WTC11 (cell line): ENCODE measurements at regions not wholly inside any gene's neighbourhood (a gene's known extent, or its start where the extent isn't known, plus 50 kb on each side); places are given as distances from the start of the nearest gene placed in this dataset.

Source experiments
- ATAC-seq: fragments of 200-7000 bp; cut with Tn5 transposase; 2 replicates; pipeline ENCODE4 v1.10.0; 2021; ENCODE audit warnings: mild to moderate bottlenecking, moderate library complexity
- CTCF ChIA-PET: fragments of 300-600 bp; sonication (Branson Sonifier 250); formaldehyde crosslinking; loops from one replicate; lab custom pipeline; 2021; ENCODE audit warnings: antibody characterized with exemption; lab: Charles Lee
- POLR2A ChIA-PET: fragments of 350-600 bp; sonication (Branson Sonifier 250); formaldehyde crosslinking; loops from one replicate; lab custom pipeline; 2021; ENCODE audit warnings: antibody characterized with exemption; lab: Charles Lee
- DNase-seq: peaks from one replicate; pipeline ENCODE4 v3.0.0; 2021; ENCODE audit warnings: low spot score
- H3K27ac Mint-ChIP-seq: 2 replicates; pipeline ENCODE4 v1.8.0; 2021; ENCODE audit warnings: mixed read lengths
- H3K27me3 Mint-ChIP-seq: 2 replicates; pipeline ENCODE4 v1.8.0; 2021; ENCODE audit warnings: low read depth, mild to moderate bottlenecking, moderate library complexity, mixed read lengths
- H3K36me3 Mint-ChIP-seq: 2 replicates; pipeline ENCODE4 v1.8.0; 2021; ENCODE audit warnings: mixed read lengths
- H3K4me1 Mint-ChIP-seq: 2 replicates; pipeline ENCODE4 v1.8.0; 2022; ENCODE audit warnings: mixed read lengths
- H3K4me3 Mint-ChIP-seq: 2 replicates; pipeline ENCODE4 v1.8.0; 2021; ENCODE audit warnings: mild to moderate bottlenecking, moderate library complexity, mixed read lengths
- H3K9me3 Mint-ChIP-seq: 2 replicates; pipeline ENCODE4 v1.8.0; 2021; ENCODE audit warnings: mixed read lengths
- CBFB ChIP-seq: sonication (generic); formaldehyde crosslinking; IDR thresholded peaks from 2 replicates; pipeline ENCODE4 v1.8.1; 2022; ENCODE audit warnings: mild to moderate bottlenecking, low read depth, missing genetic modification reagents
- E2F5 ChIP-seq: sonication (generic); formaldehyde crosslinking; IDR thresholded peaks from 2 replicates; pipeline ENCODE4 v1.8.1; 2022; ENCODE audit warnings: mild to moderate bottlenecking, moderate library complexity, missing genetic modification reagents
- ERG ChIP-seq: fragments of 250-450 bp; sonication (Bioruptor Pico); IDR thresholded peaks from 2 replicates; pipeline ENCODE4 v1.8.0; 2021; ENCODE audit warnings: mild to moderate bottlenecking
- FOXJ3 ChIP-seq: sonication (generic); formaldehyde crosslinking; IDR thresholded peaks from 2 replicates; pipeline ENCODE4 v1.9.0; 2021; ENCODE audit warnings: missing genetic modification reagents, mild to moderate bottlenecking, borderline replicate concordance
- FOXP1 ChIP-seq: sonication (generic); formaldehyde crosslinking; IDR thresholded peaks from 2 replicates; pipeline ENCODE4 v1.8.0; 2022; ENCODE audit warnings: missing genetic modification reagents, mild to moderate bottlenecking, moderate library complexity, borderline replicate concordance
- FOXP4 ChIP-seq: sonication (generic); formaldehyde crosslinking; IDR thresholded peaks from 2 replicates; pipeline ENCODE4 v1.8.0; 2022; ENCODE audit warnings: mild to moderate bottlenecking, missing genetic modification reagents
- GABPB1 ChIP-seq: sonication (generic); formaldehyde crosslinking; IDR thresholded peaks from 2 replicates; pipeline ENCODE4 v1.8.1; 2023; ENCODE audit warnings: mild to moderate bottlenecking, missing genetic modification reagents
- GRHL2 ChIP-seq: fragments of 250-450 bp; sonication (Bioruptor Pico); IDR thresholded peaks from 2 replicates; pipeline ENCODE4 v1.8.0; 2022; ENCODE audit warnings: mild to moderate bottlenecking, moderate library complexity; ENCODE audit not compliant: insufficient replicate concordance, severe bottlenecking
- HMGA2 ChIP-seq: fragments of 250-450 bp; sonication (Bioruptor Pico); IDR thresholded peaks from 2 replicates; pipeline ENCODE4 v1.4.0; 2021; ENCODE audit warnings: mild to moderate bottlenecking, moderate library complexity
- MYBL2 ChIP-seq: sonication (generic); formaldehyde crosslinking; IDR thresholded peaks from 2 replicates; pipeline ENCODE4 v1.8.1; 2023; ENCODE audit warnings: mild to moderate bottlenecking, moderate library complexity, missing genetic modification reagents
- NR3C1 ChIP-seq: sonication (generic); formaldehyde crosslinking; conservative IDR thresholded peaks from 2 replicates; pipeline ENCODE4 v1.8.1; 2023; ENCODE audit warnings: low read depth, mild to moderate bottlenecking, missing genetic modification reagents
- RORB ChIP-seq: fragments of 250-450 bp; sonication (Bioruptor Pico); IDR thresholded peaks from 2 replicates; pipeline ENCODE4 v1.9.0; 2021; ENCODE audit warnings: mild to moderate bottlenecking
- STAT6 ChIP-seq: sonication (generic); formaldehyde crosslinking; conservative IDR thresholded peaks from 2 replicates; pipeline ENCODE4 v1.8.1; 2023; ENCODE audit warnings: mild to moderate bottlenecking, low read depth, missing genetic modification reagents, moderate library complexity
- TEAD1 ChIP-seq: sonication (generic); formaldehyde crosslinking; IDR thresholded peaks from 2 replicates; pipeline ENCODE4 v1.8.0; 2022; ENCODE audit warnings: mild to moderate bottlenecking, missing genetic modification reagents
- USF2 ChIP-seq: sonication (generic); formaldehyde crosslinking; IDR thresholded peaks from 2 replicates; pipeline ENCODE4 v1.8.1; 2023; ENCODE audit warnings: mild to moderate bottlenecking, missing genetic modification reagents, moderate library complexity
- ZNF138 ChIP-seq: sonication (generic); formaldehyde crosslinking; conservative IDR thresholded peaks from 2 replicates; pipeline ENCODE4 v1.8.1; 2022; ENCODE audit warnings: mild to moderate bottlenecking, moderate library complexity, missing genetic modification reagents

GRCh38 chr19:34601071-34601470 is 75.9 kb downstream of the SCGB2B2 start:
- Mint-ChIP-seq H3K27ac (no peak overlapping the region), H3K4me1 (no peaks in the 10 kb centered on the region), H3K36me3 (no peaks in the 10 kb centered on the region), H3K9me3 (peaks cover 17% of the 10 kb centered on the region), H3K4me3 (no peak overlapping the region), H3K27me3 (peaks cover 3% of the 10 kb centered on the region)
- ChIA-PET POLR2A (no interaction called here), CTCF (no interaction called here)
- no peak for TF ChIP-seq E2F5
- no peak for TF ChIP-seq ERG
- TF ChIP-seq FOXP1 (CRISPR knock-in tag): no peak
- TF ChIP-seq GABPB1: no peak
- TF ChIP-seq STAT6 (CRISPR knock-in tag): no peak
- no peak for TF ChIP-seq RORB (CRISPR knock-in tag)
- TF ChIP-seq MYBL2: no peak
- TF ChIP-seq NR3C1 (CRISPR knock-in tag): no peak
- no peak for ATAC-seq
- DNase-seq: no peak

GRCh38 chr19:34600366-34600765 is 76.6 kb downstream of the SCGB2B2 start:
- Mint-ChIP-seq H3K36me3 (no peaks in the 10 kb centered on the region), H3K4me1 (no peaks in the 10 kb centered on the region), H3K9me3 (peaks cover 17% of the 10 kb centered on the region), H3K4me3 (no peak overlapping the region), H3K27ac (no peak overlapping the region), H3K27me3 (peaks cover 3% of the 10 kb centered on the region)
- ChIA-PET CTCF (no interaction called here), POLR2A (no interaction called here)
- DNase-seq: no peak
- TF ChIP-seq TEAD1 (no peak), ZNF138 (no peak), FOXJ3 (no peak), HMGA2 (no peak), CBFB (no peak), USF2 (CRISPR knock-in tag) (no peak), E2F5 (no peak), GRHL2 (CRISPR knock-in tag) (no peak), FOXP4 (CRISPR knock-in tag) (no peak)
- no peak for ATAC-seq
